Ectodermal cell (in vitro differentiated cells): ENCODE measurements at regions not wholly inside any gene's neighbourhood (a gene's known extent, or its start where the extent isn't known, plus 50 kb on each side); places are given as distances from the start of the nearest gene placed in this dataset.

ENCODE experiments used
- H3K27ac ChIP-seq: 2 replicates; pipeline ENCODE4 v1.7.0; 2013; ENCODE audit warnings: mild to moderate bottlenecking, low read depth, low read length; ENCODE audit not compliant: insufficient read depth, poor library complexity, severe bottlenecking
- H3K27me3 ChIP-seq: 2 replicates; pipeline ENCODE4 v1.7.0; 2013; ENCODE audit warnings: mild to moderate bottlenecking, low read length; ENCODE audit not compliant: insufficient read depth, control insufficient read depth, poor library complexity, severe bottlenecking
- H3K36me3 ChIP-seq: one replicate; pipeline ENCODE4 v1.7.0; 2013; ENCODE audit warnings: low read length; ENCODE audit not compliant: control insufficient read depth, insufficient read depth
- H3K4me1 ChIP-seq: one replicate; pipeline ENCODE4 v1.7.0; 2013; ENCODE audit warnings: low read length; ENCODE audit not compliant: control insufficient read depth, insufficient read depth
- H3K4me3 ChIP-seq: 2 replicates; pipeline ENCODE4 v1.7.0; 2013; ENCODE audit warnings: low read depth, low read length, control low read depth; ENCODE audit not compliant: insufficient read depth
- H3K9me3 ChIP-seq: 2 replicates; pipeline ENCODE4 v1.7.0; 2013; ENCODE audit warnings: mild to moderate bottlenecking, low read length, moderate library complexity; ENCODE audit not compliant: control insufficient read depth
- WGBS, 2 experiments: methylation state at CpG; one replicate each; pipeline ENCODE4 v1.1.7; 2013; ENCODE audit warnings: missing lambda C conversion rate in 2 of 2; 5-methylcytosine and 5-hydroxymethylcytosine counted together

DNA sequence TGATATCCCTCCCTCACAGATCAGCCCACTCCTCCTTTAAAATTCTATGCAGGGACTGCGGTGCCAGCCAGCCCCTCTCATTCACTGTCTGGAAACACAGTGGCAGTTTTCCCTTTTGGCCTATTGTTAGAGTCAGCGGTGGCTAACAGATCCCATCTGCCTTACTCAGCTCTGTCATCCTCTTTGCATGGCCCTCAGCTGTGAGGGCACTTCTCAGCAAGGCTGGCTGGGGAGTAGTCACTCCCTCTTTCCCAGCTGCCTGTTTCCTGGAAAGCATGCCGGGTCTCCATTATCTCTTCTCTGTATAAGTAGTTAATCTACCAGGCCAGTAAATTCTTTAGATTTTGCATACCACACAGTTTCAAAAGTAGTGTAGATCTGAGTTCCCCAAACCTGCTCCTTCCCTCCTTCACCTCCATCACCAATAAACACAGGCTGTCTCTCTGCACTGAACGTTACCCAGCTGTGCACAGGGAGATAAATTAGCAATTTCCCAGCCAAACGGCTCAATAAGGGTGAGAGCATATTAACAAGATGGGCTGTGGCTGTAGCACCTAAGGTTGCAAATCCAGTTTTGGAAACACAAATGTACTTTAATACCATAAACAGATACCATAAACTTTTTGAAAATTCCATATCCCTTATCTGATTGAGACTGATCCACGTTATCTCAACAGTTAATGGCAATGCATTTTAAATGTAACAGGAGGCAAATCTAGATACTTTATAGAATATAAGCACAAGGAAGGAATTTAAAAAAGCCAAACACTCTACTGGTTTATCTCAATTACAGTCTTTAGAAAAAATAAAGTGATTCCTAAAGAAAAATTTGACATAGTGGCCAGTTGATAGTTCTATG lies 229.3 kb downstream of the ANKRD50 start:
- Histone ChIP-seq H3K4me1 (peaks cover 5% of the 10 kb centered on the region), H3K27me3 (peaks cover 3% of the 10 kb centered on the region), H3K9me3 (no peaks in the 10 kb centered on the region), H3K4me3 (no peak overlapping the region), H3K27ac (peak overlapping the region; percentile 70), H3K36me3 (no peaks in the 10 kb centered on the region)
- WGBS, 2 experiments = 20 to 21% methylated on average over 6 of the region's 6 CpGs

DNA sequence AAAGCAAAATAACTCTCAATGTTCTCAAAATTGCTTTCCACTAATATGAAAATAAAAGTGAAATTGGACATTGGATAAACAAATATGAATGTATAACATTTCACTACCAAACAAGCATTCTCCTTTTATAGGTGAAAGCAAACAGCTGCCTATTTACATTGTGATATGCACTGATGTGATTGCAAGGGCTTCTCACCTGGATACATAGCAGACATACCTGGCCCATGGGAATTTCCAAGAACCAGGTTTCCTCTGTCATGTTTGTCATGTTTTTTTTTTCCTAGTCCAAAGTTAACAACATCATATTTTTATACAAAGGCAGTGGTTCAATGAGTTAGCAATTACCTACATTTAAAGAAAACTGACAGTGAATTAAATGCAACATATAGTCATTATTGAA lies 228.5 kb downstream of the ANKRD50 start:
- peaks cover 5% of the 10 kb centered on the region for H3K4me1 ChIP-seq
- H3K4me3 ChIP-seq = no peak overlapping the region
- H3K27ac ChIP-seq = no peak overlapping the region
- H3K36me3 ChIP-seq = no peaks in the 10 kb centered on the region
- H3K27me3 ChIP-seq = peaks cover 3% of the 10 kb centered on the region
- H3K9me3 ChIP-seq = no peaks in the 10 kb centered on the region

DNA sequence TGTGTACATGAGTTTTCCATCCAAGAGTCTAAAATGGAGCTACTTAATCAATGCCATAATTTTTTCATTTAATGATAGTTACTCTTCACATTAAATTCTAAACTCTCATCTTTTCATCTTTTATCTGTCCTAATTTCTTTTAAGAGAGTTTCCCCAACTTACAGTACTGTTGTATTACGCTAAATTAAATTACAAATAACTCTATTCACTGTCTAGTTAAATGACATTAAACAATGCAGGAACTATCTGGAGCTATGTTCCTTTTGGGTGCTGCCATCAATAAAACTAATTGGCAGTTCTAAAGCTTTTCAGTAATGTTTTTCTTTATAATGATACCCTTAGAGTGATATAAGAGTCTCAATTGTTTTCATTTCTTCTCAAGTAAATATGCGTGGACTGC lies 227.6 kb downstream of the ANKRD50 start:
- Histone ChIP-seq H3K9me3 (no peaks in the 10 kb centered on the region), H3K4me1 (peaks cover 5% of the 10 kb centered on the region), H3K36me3 (no peaks in the 10 kb centered on the region), H3K4me3 (no peak overlapping the region), H3K27ac (no peak overlapping the region), H3K27me3 (peaks cover 3% of the 10 kb centered on the region)
- WGBS, 2 experiments = 100% methylated on average over 1 of the region's 2 CpGs

DNA sequence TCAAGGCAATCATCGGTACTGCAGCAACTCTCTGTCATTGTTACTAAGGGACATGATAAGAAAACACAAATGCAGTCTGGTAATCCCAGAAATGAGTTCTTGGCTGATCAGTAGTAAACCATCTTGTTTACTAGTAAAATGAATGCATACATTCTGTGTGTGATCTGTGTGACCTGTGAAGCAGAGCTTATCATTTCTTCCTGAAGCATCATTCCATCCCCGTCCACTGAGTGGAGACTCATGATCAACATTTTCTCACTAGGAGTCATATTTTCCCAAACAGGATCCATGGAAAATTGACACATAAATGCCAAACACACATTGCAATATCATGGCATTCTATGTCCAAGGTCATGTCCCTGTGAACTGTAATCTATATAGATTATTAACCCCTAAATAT lies 226.1 kb downstream of the ANKRD50 start:
- Histone ChIP-seq H3K4me1 (peaks cover 5% of the 10 kb centered on the region), H3K36me3 (no peaks in the 10 kb centered on the region), H3K9me3 (no peaks in the 10 kb centered on the region), H3K27me3 (no peaks in the 10 kb centered on the region), H3K27ac (no peak overlapping the region), H3K4me3 (no peak overlapping the region)
- WGBS, 2 experiments = 94 to 98% methylated on average over 2 of the region's 2 CpGs

DNA sequence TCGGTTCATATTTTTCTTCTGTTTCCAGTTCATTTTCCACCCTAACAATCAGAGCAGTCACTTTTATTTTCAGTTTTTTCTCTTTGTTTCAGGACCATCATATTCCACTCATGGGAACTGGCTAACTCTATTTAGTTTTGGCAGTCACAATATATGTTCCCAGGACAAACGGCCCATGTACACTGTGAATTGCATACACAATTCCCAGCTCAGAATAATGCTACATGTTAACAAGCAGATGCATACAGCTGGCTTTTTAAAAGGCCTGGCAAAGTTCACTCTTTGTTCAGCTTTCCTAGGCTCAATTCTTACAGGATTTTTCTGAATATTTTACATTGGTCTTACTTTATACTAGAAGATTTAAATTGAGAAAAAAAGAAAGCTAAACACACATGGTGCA lies 224.9 kb downstream of the ANKRD50 start:
- Histone ChIP-seq H3K27me3 (no peaks in the 10 kb centered on the region), H3K9me3 (no peaks in the 10 kb centered on the region), H3K27ac (no peak overlapping the region), H3K4me3 (no peak overlapping the region), H3K4me1 (peaks cover 5% of the 10 kb centered on the region), H3K36me3 (no peaks in the 10 kb centered on the region)
- WGBS, 2 experiments = 86 to 91% methylated on average over 2 of the region's 2 CpGs

DNA sequence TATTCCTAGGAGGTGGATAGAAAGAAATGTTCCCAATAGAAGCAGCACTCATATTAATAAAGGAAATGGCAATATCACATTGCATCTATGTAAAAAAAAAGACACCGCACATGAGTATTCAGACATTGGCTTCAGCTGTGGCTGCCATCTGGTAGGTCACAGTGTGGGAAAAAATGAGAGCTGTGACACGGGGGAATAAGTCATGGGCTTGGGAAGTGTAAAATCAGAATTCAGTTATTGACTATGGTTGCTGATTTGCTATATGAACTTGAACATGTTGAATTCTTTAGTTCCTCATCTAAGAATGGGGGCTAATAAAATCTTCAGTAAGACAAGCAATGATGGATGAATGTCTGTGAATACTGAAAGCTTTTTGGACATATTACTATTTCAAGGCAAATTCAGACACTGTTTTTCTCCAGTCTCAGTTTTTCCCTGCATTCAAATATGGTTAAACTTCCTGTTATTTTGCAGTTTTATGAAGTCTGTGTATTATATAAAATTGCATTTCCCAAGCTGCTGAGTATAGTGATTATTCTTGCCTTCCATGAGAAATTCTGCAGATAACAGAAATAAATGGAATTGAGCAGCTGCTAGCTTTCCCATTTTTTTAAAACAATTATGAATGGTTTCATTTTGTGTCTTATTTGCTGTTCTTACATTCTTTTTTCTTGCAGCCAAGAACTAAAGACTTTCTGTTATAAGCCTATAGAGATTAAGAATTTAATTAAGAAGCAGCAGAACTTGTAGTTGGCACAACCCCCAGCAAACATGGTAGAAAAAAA lies 221.0 kb downstream of the ANKRD50 start:
- Histone ChIP-seq H3K9me3 (no peaks in the 10 kb centered on the region), H3K4me1 (no peaks in the 10 kb centered on the region), H3K36me3 (no peaks in the 10 kb centered on the region), H3K27me3 (no peaks in the 10 kb centered on the region), H3K4me3 (no peak overlapping the region), H3K27ac (no peak overlapping the region)
- WGBS, 2 experiments = 95 to 97% methylated on average over 2 of the region's 2 CpGs

DNA sequence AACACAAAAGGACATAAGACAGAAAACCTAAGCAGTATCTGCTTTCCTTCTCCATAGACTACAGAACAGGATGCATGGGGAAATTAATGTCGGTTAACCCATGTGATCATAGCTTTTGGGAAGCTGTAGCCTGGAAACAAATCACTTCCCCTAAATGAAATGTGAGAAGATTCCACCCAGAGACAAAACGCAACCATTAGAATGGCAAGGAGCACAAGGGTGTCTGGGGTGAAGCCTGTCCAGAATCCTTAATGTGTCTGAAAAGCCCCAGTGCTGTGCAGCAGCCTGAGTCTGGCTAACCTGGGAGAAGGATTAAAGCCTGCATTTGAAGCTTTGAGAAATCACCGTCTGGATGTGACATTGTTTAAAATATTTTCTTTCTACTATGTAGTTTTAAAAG lies 213.3 kb downstream of the ANKRD50 start:
- WGBS, 2 experiments = 73 to 76% methylated on average over 3 of the region's 3 CpGs

DNA sequence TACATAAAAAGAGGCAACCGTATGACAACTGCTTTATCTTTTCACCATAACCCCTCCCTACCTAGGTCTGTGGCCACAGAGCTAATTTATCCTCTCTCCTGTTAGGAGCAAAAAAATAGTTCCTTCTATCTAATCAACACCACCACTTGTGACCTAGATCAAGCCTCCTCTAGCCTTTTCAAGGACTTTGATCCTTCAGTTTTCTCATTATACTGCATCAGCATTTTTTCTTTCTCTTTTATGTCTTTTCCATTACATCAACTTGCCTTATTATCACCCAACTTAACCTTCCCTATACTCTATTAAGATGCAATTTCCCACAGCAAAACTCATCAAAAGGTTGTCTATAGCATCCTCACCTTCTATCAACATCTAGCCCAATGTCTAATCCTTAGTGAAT lies 211.0 kb downstream of the ANKRD50 start:
- Histone ChIP-seq H3K27me3 (no peaks in the 10 kb centered on the region), H3K27ac (no peak overlapping the region), H3K4me1 (peaks cover 4% of the 10 kb centered on the region), H3K9me3 (no peaks in the 10 kb centered on the region), H3K4me3 (no peak overlapping the region), H3K36me3 (no peaks in the 10 kb centered on the region)
- 84 to 93% methylated on average over 1 of the region's 1 CpG for WGBS, 2 experiments

More for the DNA sequence above, 213.3 kb downstream of the ANKRD50 start:
- no peaks in the 10 kb centered on the region for H3K36me3 ChIP-seq
- H3K27me3 ChIP-seq = no peaks in the 10 kb centered on the region
- no peak overlapping the region for H3K4me3 ChIP-seq
- no peaks in the 10 kb centered on the region for H3K9me3 ChIP-seq
- H3K4me1 ChIP-seq = peaks cover 4% of the 10 kb centered on the region
- H3K27ac ChIP-seq = no peak overlapping the region

DNA sequence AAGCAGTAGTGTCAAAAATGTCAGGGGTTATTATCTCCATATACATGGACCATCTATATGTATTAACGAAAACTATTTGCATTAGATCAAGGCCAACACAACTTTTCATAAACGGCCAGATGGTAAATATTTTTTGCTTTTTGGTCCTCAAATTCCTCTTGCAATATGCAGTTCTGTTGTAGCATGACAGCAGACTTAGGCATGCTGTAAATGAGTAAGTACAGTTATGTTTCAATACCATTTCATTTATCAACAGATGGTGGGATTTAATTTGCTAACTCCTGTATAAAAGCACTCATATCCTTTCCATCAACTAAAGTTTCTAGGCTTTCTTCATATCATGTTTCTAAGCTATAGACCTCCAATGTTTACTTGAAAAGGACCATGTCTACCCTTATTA lies 208.1 kb downstream of the ANKRD50 start:
- no peak overlapping the region for H3K4me3 ChIP-seq
- H3K27me3 ChIP-seq = no peaks in the 10 kb centered on the region
- H3K27ac ChIP-seq = no peak overlapping the region
- peaks cover under 1% of the 10 kb centered on the region for H3K4me1 ChIP-seq
- WGBS, 2 experiments = 91 to 100% methylated on average over 2 of the region's 2 CpGs
- H3K9me3 ChIP-seq = no peaks in the 10 kb centered on the region
- no peaks in the 10 kb centered on the region for H3K36me3 ChIP-seq

DNA sequence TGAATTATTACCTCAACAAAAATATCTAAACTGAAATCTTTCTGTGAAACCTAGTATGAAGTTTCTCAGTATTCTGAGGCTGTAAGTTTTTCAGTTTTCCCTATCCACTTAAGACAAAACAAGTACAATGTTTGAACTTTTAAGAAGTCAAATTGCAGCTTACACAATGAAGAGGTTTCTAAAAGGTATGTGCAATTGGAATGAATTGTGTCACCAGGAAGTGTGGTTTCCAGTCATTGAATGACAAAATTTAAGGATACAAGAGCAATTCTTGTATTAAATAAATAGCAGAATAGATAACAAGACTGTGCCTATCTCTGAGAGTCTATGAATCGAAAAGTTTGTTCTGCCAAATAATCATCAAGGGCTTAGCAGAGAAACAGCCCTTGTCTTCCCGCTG lies 207.3 kb downstream of the ANKRD50 start:
- no peaks in the 10 kb centered on the region for H3K36me3 ChIP-seq
- no peaks in the 10 kb centered on the region for H3K9me3 ChIP-seq
- H3K27me3 ChIP-seq = no peaks in the 10 kb centered on the region
- WGBS, 2 experiments = 88 to 98% methylated on average over 2 of the region's 2 CpGs
- H3K4me1 ChIP-seq = no peaks in the 10 kb centered on the region
- H3K27ac ChIP-seq = no peak overlapping the region
- no peak overlapping the region for H3K4me3 ChIP-seq
